Testis (tissue), 2 donors: ENCODE measurements at regions not wholly inside any gene's neighbourhood (a gene's known extent, or its start where the extent isn't known, plus 50 kb on each side); places are given as distances from the start of the nearest gene placed in this dataset.

Experiments
- CTCF ChIP-seq, 3 experiments: fragments of 450-650 bp in 2 of 3; fragments of 200-600 bp in 1 of 3; sonication (generic) in 1 of 3; IDR thresholded peaks; one replicate each; pipeline ENCODE4 v1.5.1; 2016 to 2019; ENCODE audit warnings: antibody characterized with exemption in 3 of 3, mild to moderate bottlenecking in 2 of 3, moderate library complexity in 1 of 3
- POLR2A ChIP-seq: fragments of 450-650 bp; IDR thresholded peaks from one replicate; pipeline ENCODE4 v1.6.1; 2017; ENCODE audit warnings: antibody characterized with exemption, mild to moderate bottlenecking, moderate library complexity

DNA sequence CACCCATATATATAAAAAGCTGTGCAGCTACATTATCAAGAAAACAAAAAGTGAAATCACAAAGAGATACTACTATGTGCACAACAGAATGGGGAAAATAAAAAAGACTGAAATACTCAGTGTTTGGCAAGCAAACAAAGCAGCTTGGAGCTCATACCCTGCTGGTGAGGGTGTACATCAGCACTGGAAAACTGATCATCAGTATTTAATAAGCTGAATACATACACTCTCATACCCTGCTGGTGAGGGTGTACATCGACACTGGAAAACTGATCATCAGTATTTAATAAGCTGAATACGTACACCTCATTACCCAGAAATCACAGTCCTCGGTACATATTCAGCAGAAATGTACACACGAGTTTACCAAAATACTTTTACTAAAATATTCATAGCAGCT, 220.8 kb downstream of the SPP2 start:
- TF ChIP-seq POLR2A (no peak), CTCF (IDR thresholded peaks at IDR 0.05) (no peak)
